K562 (cell line): ENCODE measurements at regions not wholly inside any gene's neighbourhood (a gene's known extent, or its start where the extent isn't known, plus 50 kb on each side); places are given as distances from the start of the nearest gene placed in this dataset.

Experiments used
- ATAC-seq: fragments of 200-7000 bp; cut with Tn5 transposase; 3 replicates; pipeline ENCODE4 v1.9.1; 2020; ENCODE audit warnings: moderate library complexity
- BruUV-seq: library from RNA; stranded (reverse); fragments of 400-500 nt; replicated peaks from 2 replicates; lab custom pipeline; 2021; lab: Mats Ljungman, UMichigan
- CTCF ChIA-PET: fragments of 300-600 bp; formaldehyde crosslinking; extraction: SDS; loops from one replicate; lab custom pipeline; 2021; ENCODE audit warnings: low intra/inter-chr PET ratio; lab: Yijun Ruan, JAX
- POLR2A ChIA-PET: fragments of 300-600, 350-650 bp; sonication (Branson Sonifier 250); formaldehyde crosslinking; extraction: SDS; loops from one replicate; lab custom pipeline; 2021; ENCODE audit warnings: antibody characterized with exemption, inconsistent platforms; lab: Yijun Ruan, JAX
- DNase-seq, 4 experiments: peaks; one replicate each; pipeline versions ENCODE4 v3.0.0 to v3.0.0-alpha.2; 2011 to 2018; ENCODE audit warnings: low spot score in 3 of 4, mixed read lengths in 3 of 4; ENCODE audit errors: extremely low read depth in 1 of 4
- FAIRE-seq: peaks from 2 replicates; lab custom pipeline; 2011; peaks lifted over from hg19 to GRCh38; lab: Jason Lieb, UNC
- H2AFZ ChIP-seq: 2 replicates; pipeline ENCODE4 v1.6.0; 2011; ENCODE audit warnings: low read depth, low read length, control low read depth, inconsistent platforms
- H3K27ac ChIP-seq: fragments of 200-600 bp; 3 replicates; pipeline ENCODE4 v1.8.0; 2011; ENCODE audit warnings: low read depth, mild to moderate bottlenecking, control low read depth, inconsistent platforms, low read length, moderate library complexity, mixed read lengths; ENCODE audit errors: extremely low read depth
- H3K27me3 ChIP-seq, 2 experiments: fragments of 300-600 bp in 1 of 2; 2 replicates in 1 of 2; 3 replicates in 1 of 2; pipeline versions ENCODE4 v1.6.0 to v1.8.0; 2011; ENCODE audit warnings: inconsistent platforms in 2 of 2, low read length in 2 of 2, mild to moderate bottlenecking in 1 of 2, mixed read lengths in 1 of 2, moderate library complexity in 1 of 2; ENCODE audit not compliant: control insufficient read depth in 2 of 2, insufficient read depth in 2 of 2
- H3K36me3 ChIP-seq: fragments of 300-600 bp; 3 replicates; pipeline ENCODE4 v1.8.0; 2011; ENCODE audit warnings: mild to moderate bottlenecking, low read length, inconsistent platforms; ENCODE audit not compliant: control insufficient read depth, insufficient read depth
- H3K4me1 ChIP-seq, 2 experiments: fragments of 200-600 bp in 1 of 2; replicated peaks in 1 of 2; 2 replicates in 1 of 2; 3 replicates in 1 of 2; pipeline versions ENCODE4 v1.5.1 to v1.8.0; 2011; ENCODE audit warnings: inconsistent platforms in 2 of 2, low read length in 2 of 2, mild to moderate bottlenecking in 1 of 2, mixed read lengths in 1 of 2, moderate library complexity in 1 of 2; ENCODE audit not compliant: control insufficient read depth in 2 of 2, insufficient read depth in 2 of 2
- H3K4me2 ChIP-seq: 2 replicates; pipeline ENCODE4 v1.6.1; 2011; ENCODE audit warnings: low read length, control low read depth, inconsistent platforms, mixed read lengths; ENCODE audit not compliant: insufficient read depth
- H3K4me3 ChIP-seq: fragments of 200-600 bp; sonication (generic), shearing (Covaris generic); 2 replicates; pipeline ENCODE4 v1.5.1; 2016; ENCODE audit warnings: control low read depth, inconsistent platforms
- H3K79me2 ChIP-seq: fragments of 200-600 bp; 3 replicates; pipeline ENCODE4 v1.8.0; 2011; ENCODE audit warnings: low read length, inconsistent platforms; ENCODE audit not compliant: control insufficient read depth, insufficient read depth
- H3K9ac ChIP-seq, 2 experiments: 2 replicates each; pipeline versions ENCODE4 v1.6.0 to v1.6.1; 2011; ENCODE audit warnings: low read depth in 2 of 2, low read length in 2 of 2, control low read depth in 1 of 2, inconsistent platforms in 1 of 2, mild to moderate bottlenecking in 1 of 2, mixed read lengths in 1 of 2; ENCODE audit not compliant: insufficient read depth in 1 of 2
- H3K9me1 ChIP-seq: one replicate; pipeline ENCODE4 v1.6.0; 2011; ENCODE audit warnings: inconsistent platforms, mild to moderate bottlenecking, low read length, moderate library complexity; ENCODE audit not compliant: control insufficient read depth, insufficient read depth
- H3K9me3 ChIP-seq: replicated peaks from 2 replicates; pipeline ENCODE4 v1.5.1; 2011; ENCODE audit warnings: low read depth, low read length, inconsistent platforms; ENCODE audit not compliant: control insufficient read depth, insufficient read depth
- H4K20me1 ChIP-seq: replicated peaks from 2 replicates; pipeline ENCODE4 v1.6.1; 2011; ENCODE audit warnings: low read length, inconsistent platforms, mixed read lengths; ENCODE audit not compliant: control insufficient read depth, insufficient read depth
- ATF1 ChIP-seq, 2 experiments: fragments of 450-650 bp in 1 of 2; IDR thresholded peaks; 2 replicates each; pipeline ENCODE4 v1.6.1; 2016; ENCODE audit warnings: missing compliant biosample characterization in 1 of 2, missing genetic modification characterization in 1 of 2
- ATF3 ChIP-seq, 2 experiments: fragments of 450-650 bp in 1 of 2; sonication (generic) in 1 of 2; formaldehyde crosslinking in 1 of 2; IDR thresholded peaks in 1 of 2; conservative IDR thresholded peaks in 1 of 2; 2 replicates each; pipeline versions ENCODE4 v1.6.1 to v1.8.1; 2016 to 2023; ENCODE audit warnings: mild to moderate bottlenecking in 2 of 2, moderate library complexity in 2 of 2, inconsistent platforms in 1 of 2, missing genetic modification reagents in 1 of 2
- CREB5 ChIP-seq: fragments of 250-450 bp; sonication (Bioruptor Pico); IDR thresholded peaks from 2 replicates; pipeline ENCODE4 v1.5.0; 2020; ENCODE audit warnings: mild to moderate bottlenecking
- HMBOX1 ChIP-seq: sonication (generic); IDR thresholded peaks from 2 replicates; pipeline ENCODE4 v1.6.1; 2016
- PTBP1 ChIP-seq: fragments of 200-400 bp; formaldehyde crosslinking; IDR thresholded peaks from 2 replicates; pipeline ENCODE4 v1.6.1; 2017; ENCODE audit warnings: low read depth, low read length
- SREBF2 ChIP-seq: sonication (generic); formaldehyde crosslinking; IDR thresholded peaks from 2 replicates; pipeline ENCODE4 v1.4.0; 2020; ENCODE audit warnings: mild to moderate bottlenecking, missing genetic modification reagents
- XRCC3 ChIP-seq: fragments of 450-650 bp; IDR thresholded peaks from 2 replicates; pipeline ENCODE4 v1.6.1; 2017; ENCODE audit warnings: mild to moderate bottlenecking, moderate library complexity
- YY1 ChIP-seq, 3 experiments: IDR thresholded peaks; 2 replicates each; pipeline ENCODE4 v1.6.1; 2011; ENCODE audit warnings: low read length in 2 of 3, mild to moderate bottlenecking in 2 of 3, moderate library complexity in 2 of 3, borderline replicate concordance in 1 of 3, control low read depth in 1 of 3, low read depth in 1 of 3; ENCODE audit not compliant: insufficient read depth in 3 of 3, insufficient replicate concordance in 2 of 3, control insufficient read depth in 1 of 3, insufficient read length in 1 of 3; ENCODE audit errors: extremely low read depth in 1 of 3
- ZNF121 ChIP-seq: sonication (generic); formaldehyde crosslinking; conservative IDR thresholded peaks from 2 replicates; pipeline ENCODE4 v1.8.0; 2022; ENCODE audit warnings: missing genetic modification reagents
- ZNF133 ChIP-seq: fragments of 250-450 bp; sonication (Bioruptor Pico); IDR thresholded peaks from 2 replicates; pipeline ENCODE4 v1.4.0; 2020; ENCODE audit warnings: mild to moderate bottlenecking
- ZNF347 ChIP-seq: fragments of 450-650 bp; formaldehyde crosslinking; IDR thresholded peaks from 2 replicates; pipeline ENCODE4 v1.4.0; 2020; ENCODE audit warnings: low read depth, mild to moderate bottlenecking, moderate library complexity
- WGBS: fragments of 100-300 bp; shearing (Covaris generic); methylation state at CpG from one replicate; pipeline ENCODE4 v1.1.6; 2016; ENCODE audit warnings: low coverage, mixed read lengths; ENCODE audit not compliant: insufficient coverage; ENCODE audit errors: missing lambda C conversion rate; 5-methylcytosine and 5-hydroxymethylcytosine counted together
- in situ Hi-C: fragments of 300-500 bp; cut with MboI; formaldehyde crosslinking; loops from 4 replicates; pipeline ENCODE4 v1.15.0; 2018; ENCODE audit warnings: inconsistent platforms, mixed read lengths
- intact Hi-C: fragments of 100-400 bp; cut with micrococcal nuclease; formaldehyde crosslinking; loops from 2 replicates; pipeline ENCODE4 v1.14.2; 2022

- no peaks in the 10 kb centered on the region for H3K4me1 ChIP-seq
- H3K9ac ChIP-seq, result no peak overlapping the region
- intact Hi-C loops, result no loop called here
- POLR2A ChIA-PET, result no interaction called here
- H3K79me2 ChIP-seq, result no peaks in the 10 kb centered on the region
- no peak overlapping the region for H3K4me2 ChIP-seq
- FAIRE-seq (no peak), ATAC-seq (no peak), DNase-seq (no peak)
- H3K9me1 ChIP-seq, result no peaks in the 10 kb centered on the region
- no TSS peak for BruUV-seq
- no peaks in the 10 kb centered on the region for H3K27me3 ChIP-seq
- no peak overlapping the region for H2AFZ ChIP-seq
- no peaks in the 10 kb centered on the region for H3K9me3 ChIP-seq
- no peaks in the 10 kb centered on the region for H4K20me1 ChIP-seq
- H3K4me3 ChIP-seq, result no peak overlapping the region
- TF ChIP-seq SREBF2 (CRISPR knock-in tag) (no peak), ATF3 (IDR thresholded peaks at IDR 0.05) (no peak), ATF3 (CRISPR knock-in tag; conservative IDR thresholded peaks at IDR 0.05) (no peak)
- H3K36me3 ChIP-seq, result no peaks in the 10 kb centered on the region
- CTCF ChIA-PET, result no interaction called here
- no peak overlapping the region for H3K27ac ChIP-seq
- in situ Hi-C loops, result no loop called here
Measured at GRCh38 chr6:62993951-62994350, 217.3 kb upstream of the FKBP1C start.

GRCh38 chr6:62998022-62998421 is 213.2 kb upstream of the FKBP1C start:
- Histone ChIP-seq H3K4me3 (no peak overlapping the region), H3K4me1 (no peaks in the 10 kb centered on the region), H4K20me1 (no peaks in the 10 kb centered on the region), H3K9me3 (no peaks in the 10 kb centered on the region), H3K9ac (no peak overlapping the region), H2AFZ (no peak overlapping the region), H3K27me3 (no peaks in the 10 kb centered on the region), H3K9me1 (no peaks in the 10 kb centered on the region), H3K27ac (no peak overlapping the region), H3K79me2 (no peaks in the 10 kb centered on the region), H3K4me2 (no peak overlapping the region), H3K36me3 (no peaks in the 10 kb centered on the region)
- no peak for ATAC-seq
- DNase-seq, result no peak
- ChIA-PET CTCF (no interaction called here), POLR2A (no interaction called here)
- in situ Hi-C loops (no loop called here), intact Hi-C loops (no loop called here)
- 0% methylated on average over 2 of the region's 2 CpGs for WGBS
- BruUV-seq, result no TSS peak
- no peak for FAIRE-seq
- no peak for TF ChIP-seq YY1 (IDR thresholded peaks at IDR 0.05; ENCODE audit: borderline replicate concordance in 1 of 3, control insufficient read depth in 1 of 3, extremely low read depth in 1 of 3, insufficient read depth in 3 of 3, insufficient read length in 1 of 3, insufficient replicate concordance in 2 of 3, low read depth in 1 of 3, low read length in 2 of 3)
- TF ChIP-seq ZNF133 (CRISPR knock-in tag), result no peak
- no peak for TF ChIP-seq ZNF347 (CRISPR knock-in tag)
- TF ChIP-seq CREB5 (CRISPR knock-in tag), result no peak
- TF ChIP-seq PTBP1, result no peak
- no peak for TF ChIP-seq HMBOX1
- TF ChIP-seq ATF1 (CRISPR knock-in tag; IDR thresholded peaks at IDR 0.05), result no peak
- TF ChIP-seq ATF1 (tag; IDR thresholded peaks at IDR 0.05), result no peak
- TF ChIP-seq ZNF121 (CRISPR knock-in tag), result no peak
- TF ChIP-seq XRCC3, result no peak
